ENCODE measurements at regions not wholly inside any gene's neighbourhood (a gene's known extent, or its start where the extent isn't known, plus 50 kb on each side); places are given as distances from the start of the nearest gene placed in this dataset.

DNA sequence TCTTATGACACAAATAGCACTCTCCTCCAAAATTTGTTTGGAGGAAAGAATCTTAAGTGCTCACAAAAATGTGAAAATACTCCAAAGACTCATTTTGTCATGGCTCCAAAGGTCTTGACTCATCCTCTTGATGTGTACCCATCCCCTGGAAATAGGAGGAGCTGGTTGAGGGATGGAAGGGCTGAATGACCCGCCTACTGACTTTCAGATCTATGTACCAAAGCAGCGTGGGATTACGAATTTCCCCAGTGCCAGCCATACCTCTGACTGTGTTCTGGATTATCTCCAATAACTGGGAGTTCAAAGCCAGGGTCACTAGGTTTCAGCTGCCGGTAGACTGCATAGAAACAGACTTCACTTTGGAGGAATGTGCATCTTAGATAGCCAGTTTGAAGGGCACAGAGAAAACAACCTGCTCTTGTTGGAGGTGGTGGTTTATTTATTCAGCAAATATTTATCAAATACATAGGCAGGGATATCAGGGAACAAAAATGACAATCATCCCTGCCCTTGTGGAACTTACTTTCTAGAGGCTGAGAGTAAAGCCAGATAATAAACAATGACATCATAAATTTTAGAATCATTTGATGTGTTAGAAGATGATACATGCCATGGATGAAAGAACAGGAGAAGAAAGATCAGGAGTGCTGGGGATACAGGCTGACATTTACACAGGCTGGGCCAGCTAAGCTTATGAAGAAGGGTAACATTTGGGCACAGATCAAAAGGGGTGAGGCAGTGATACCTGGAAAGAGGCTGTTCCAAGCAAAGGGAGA is 246.6 kb downstream of the TBXT start:
- H3K4me3 Mint-ChIP-seq: no peak overlapping the region
- no peaks in the 10 kb centered on the region for H3K4me1 ChIP-seq (ENCODE audit: control insufficient read depth in 1 of 2, insufficient read depth in 2 of 2, low read length in 2 of 2)
- no peaks in the 10 kb centered on the region for H3K27me3 Mint-ChIP-seq (ENCODE audit: low read depth in 3 of 3)
- no peaks in the 10 kb centered on the region for H4K20me1 ChIP-seq (ENCODE audit: insufficient read depth, low read length)
- no peaks in the 10 kb centered on the region for H3K79me2 ChIP-seq (ENCODE audit: insufficient read depth, low read length)
- H3K36me3 Mint-ChIP-seq: no peaks in the 10 kb centered on the region
- intact Hi-C loops (cut with micrococcal nuclease): no loop called here
- H3K27ac ChIP-seq (ENCODE audit: low read depth in 1 of 2, low read length in 2 of 2): no peak overlapping the region
- H3K4me3 ChIP-seq (replicated peaks in 1 of 3; ENCODE audit: low read depth in 2 of 3, low read length in 3 of 3): no peak overlapping the region
- no peaks in the 10 kb centered on the region for H3K9me3 ChIP-seq (replicated peaks in 1 of 2; ENCODE audit: control insufficient read depth in 1 of 2, insufficient read depth in 1 of 2, low read length in 2 of 2)
- no peaks in the 10 kb centered on the region for H3K27me3 ChIP-seq (ENCODE audit: control insufficient read depth in 2 of 2, insufficient read depth in 2 of 2, low read length in 2 of 2)
- H3K4me1 Mint-ChIP-seq: no peaks in the 10 kb centered on the region
- H3K9ac ChIP-seq (ENCODE audit: insufficient read depth, low read length, poor library complexity, severe bottlenecking): no peak overlapping the region
- no peaks in the 10 kb centered on the region for H3K36me3 ChIP-seq (replicated peaks in 1 of 2; ENCODE audit: control insufficient read depth in 1 of 2, insufficient read depth in 2 of 2, low read length in 2 of 2)
- H3K27ac Mint-ChIP-seq: no peak overlapping the region
- H2AFZ ChIP-seq (ENCODE audit: insufficient read depth, low read depth, low read length, poor library complexity, severe bottlenecking): no peak overlapping the region
- H3K9me3 Mint-ChIP-seq: peaks cover 0 to 6% (median 0%) of the 10 kb centered on the region in 7 donors
- 100% methylated on average over 1 of the region's 4 CpGs for WGBS (ENCODE audit: insufficient coverage)
- no peak overlapping the region for H3K4me2 ChIP-seq (replicated peaks; ENCODE audit: extremely low read depth, low read length, poor library complexity, severe bottlenecking)
- no peak for DNase-seq
- TF ChIP-seq CTCF (IDR thresholded peaks at IDR 0.05): no peak

DNA sequence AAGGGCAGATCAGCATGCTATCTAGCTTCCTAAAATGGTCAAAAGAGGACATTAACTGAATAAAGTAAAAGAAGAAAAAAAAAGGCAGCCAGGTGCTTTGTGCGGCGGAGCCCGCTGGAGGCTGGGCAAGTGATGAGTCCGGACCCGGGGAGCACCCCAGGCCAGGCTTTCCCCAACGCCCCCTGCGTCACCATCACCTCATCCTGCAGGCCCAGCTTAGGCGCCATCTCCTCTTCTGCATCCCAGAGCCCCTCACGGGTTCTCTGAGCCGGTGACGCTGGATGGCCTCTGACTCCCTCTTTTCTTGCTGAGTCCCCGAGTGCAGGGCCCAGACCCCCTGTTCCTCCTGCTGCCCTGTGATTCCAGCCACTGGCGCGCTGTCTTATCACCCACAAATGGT is 250.1 kb downstream of the TBXT start:
- no peak overlapping the region for H3K4me3 ChIP-seq (replicated peaks in 1 of 3; ENCODE audit: low read depth in 2 of 3, low read length in 3 of 3)
- no peak overlapping the region for H3K9ac ChIP-seq (ENCODE audit: insufficient read depth, low read length, poor library complexity, severe bottlenecking)
- H3K9me3 ChIP-seq (replicated peaks in 1 of 2; ENCODE audit: control insufficient read depth in 1 of 2, insufficient read depth in 1 of 2, low read length in 2 of 2): no peaks in the 10 kb centered on the region
- H2AFZ ChIP-seq (ENCODE audit: insufficient read depth, low read depth, low read length, poor library complexity, severe bottlenecking): no peak overlapping the region
- Mint-ChIP-seq H3K4me3 (no peak overlapping the region), H3K9me3 (peaks cover 0 to 6% (median 0%) of the 10 kb centered on the region in 7 donors), H3K27ac (no peak overlapping the region), H3K27me3 (ENCODE audit: low read depth in 3 of 3) (no peaks in the 10 kb centered on the region), H3K4me1 (no peaks in the 10 kb centered on the region), H3K36me3 (no peaks in the 10 kb centered on the region)
- no peaks in the 10 kb centered on the region for H3K27me3 ChIP-seq (ENCODE audit: control insufficient read depth in 2 of 2, insufficient read depth in 2 of 2, low read length in 2 of 2)
- H3K79me2 ChIP-seq (ENCODE audit: insufficient read depth, low read length): no peaks in the 10 kb centered on the region
- H3K36me3 ChIP-seq (replicated peaks in 1 of 2; ENCODE audit: control insufficient read depth in 1 of 2, insufficient read depth in 2 of 2, low read length in 2 of 2): no peaks in the 10 kb centered on the region
- 94% methylated on average over 12 of the region's 14 CpGs for WGBS (ENCODE audit: insufficient coverage)
- H3K27ac ChIP-seq (ENCODE audit: low read depth in 1 of 2, low read length in 2 of 2): no peak overlapping the region
- no peak for DNase-seq
- intact Hi-C loops (cut with micrococcal nuclease): no loop called here
- no peak overlapping the region for H3K4me2 ChIP-seq (replicated peaks; ENCODE audit: extremely low read depth, low read length, poor library complexity, severe bottlenecking)
- no peaks in the 10 kb centered on the region for H4K20me1 ChIP-seq (ENCODE audit: insufficient read depth, low read length)
- no peak for TF ChIP-seq CTCF (IDR thresholded peaks at IDR 0.05)
- H3K4me1 ChIP-seq (ENCODE audit: control insufficient read depth in 1 of 2, insufficient read depth in 2 of 2, low read length in 2 of 2): no peaks in the 10 kb centered on the region
